Endothelial cell of umbilical vein (primary cell): ENCODE measurements at regions not wholly inside any gene's neighbourhood (a gene's known extent, or its start where the extent isn't known, plus 50 kb on each side); places are given as distances from the start of the nearest gene placed in this dataset.

Experiments used
- BruUV-seq: library from RNA; stranded (reverse); fragments of 400-500 nt; replicated peaks from 2 replicates; lab custom pipeline; 2021; lab: Mats Ljungman, UMichigan
- CTCF ChIA-PET: fragments of 300-600, 350-600 bp; sonication (Branson Sonifier 250); formaldehyde crosslinking; loops from one replicate; lab custom pipeline; 2021; ENCODE audit warnings: antibody characterized with exemption, inconsistent platforms; lab: Charles Lee
- POLR2A ChIA-PET: fragments of 300-600, 350-600 bp; sonication (Branson Sonifier 250); formaldehyde crosslinking; loops from one replicate; lab custom pipeline; 2021; ENCODE audit warnings: antibody characterized with exemption, inconsistent platforms; lab: Charles Lee
- DNase-seq: peaks from one replicate; pipeline ENCODE4 v3.0.0-alpha.2; 2011; ENCODE audit warnings: low read depth, low spot score
- FAIRE-seq: peaks from 2 replicates; lab custom pipeline; 2011; peaks lifted over from hg19 to GRCh38; lab: Jason Lieb, UNC
- H2AFZ ChIP-seq: 2 replicates; pipeline ENCODE4 v1.6.0; 2012; ENCODE audit warnings: low read depth, low read length, control low read depth, inconsistent platforms
- H3K27ac ChIP-seq: 2 replicates; pipeline ENCODE4 v1.5.1; 2011; ENCODE audit warnings: low read depth, mild to moderate bottlenecking, control low read depth, low read length, moderate library complexity; ENCODE audit not compliant: insufficient read depth
- H3K27me3 ChIP-seq, 2 experiments: 2 replicates each; pipeline versions ENCODE4 v1.6.0 to v1.6.1; 2011; ENCODE audit warnings: low read length in 2 of 2, mixed read lengths in 1 of 2; ENCODE audit not compliant: control insufficient read depth in 2 of 2, insufficient read depth in 2 of 2
- H3K36me3 ChIP-seq, 2 experiments: 2 replicates in 1 of 2; 3 replicates in 1 of 2; pipeline ENCODE4 v1.5.1; 2011; ENCODE audit warnings: low read length in 2 of 2, mild to moderate bottlenecking in 1 of 2, moderate library complexity in 1 of 2; ENCODE audit not compliant: control insufficient read depth in 2 of 2, insufficient read depth in 2 of 2; ENCODE audit errors: extremely low read depth in 1 of 2
- H3K4me1 ChIP-seq: 3 replicates; pipeline ENCODE4 v1.5.1; 2011; ENCODE audit warnings: mild to moderate bottlenecking, low read length; ENCODE audit not compliant: control insufficient read depth, insufficient read depth; ENCODE audit errors: extremely low read depth
- H3K4me2 ChIP-seq: 2 replicates; pipeline ENCODE4 v1.6.1; 2011; ENCODE audit warnings: low read length, control low read depth, mixed read lengths; ENCODE audit not compliant: insufficient read depth
- H3K4me3 ChIP-seq, 3 experiments: fragments of 200-600 bp in 1 of 3; sonication (generic), shearing (Covaris generic) in 1 of 3; replicated peaks in 1 of 3; 2 replicates each; pipeline ENCODE4 v1.5.1; 2011 to 2016; ENCODE audit warnings: control low read depth in 3 of 3, low read length in 3 of 3, mild to moderate bottlenecking in 2 of 3, inconsistent platforms in 1 of 3, low read depth in 1 of 3, moderate library complexity in 1 of 3; ENCODE audit not compliant: insufficient read depth in 1 of 3
- H3K79me2 ChIP-seq: 2 replicates; pipeline ENCODE4 v1.6.0; 2012; ENCODE audit warnings: low read length, inconsistent platforms; ENCODE audit not compliant: control insufficient read depth, insufficient read depth
- H3K9ac ChIP-seq: replicated peaks from 2 replicates; pipeline ENCODE3; 2011; ENCODE audit warnings: low read length, control low read depth; ENCODE audit not compliant: insufficient read depth; ENCODE audit errors: extremely low read depth
- H3K9me1 ChIP-seq: replicated peaks from 3 replicates; pipeline ENCODE4 v1.6.0; 2011; ENCODE audit warnings: mild to moderate bottlenecking, low read length; ENCODE audit not compliant: control insufficient read depth, insufficient read depth; ENCODE audit errors: extremely low read depth
- H3K9me3 ChIP-seq: replicated peaks from 2 replicates; pipeline ENCODE4 v1.5.1; 2012; ENCODE audit warnings: low read length, inconsistent platforms; ENCODE audit not compliant: control insufficient read depth, insufficient read depth
- H4K20me1 ChIP-seq: replicated peaks from 2 replicates; pipeline ENCODE3; 2011; ENCODE audit warnings: mild to moderate bottlenecking, low read length; ENCODE audit not compliant: control insufficient read depth, insufficient read depth; ENCODE audit errors: extremely low read depth
- CTCF ChIP-seq, 2 donors: IDR thresholded peaks; 1 replicate in 1 of 2; 2 replicates in 1 of 2; pipeline ENCODE4 v1.5.1; 2011; ENCODE audit warnings: low read length in 2 of 2, mild to moderate bottlenecking in 2 of 2, moderate library complexity in 2 of 2, control low read depth in 1 of 2, inconsistent platforms in 1 of 2, low read depth in 1 of 2; ENCODE audit not compliant: insufficient read depth in 1 of 2; ENCODE audit errors: extremely low read depth in 1 of 2
- EZH2 ChIP-seq: IDR thresholded peaks from 2 replicates; pipeline ENCODE4 v1.6.1; 2012; ENCODE audit warnings: borderline replicate concordance, low read depth, mild to moderate bottlenecking, moderate library complexity, low read length, inconsistent platforms; ENCODE audit not compliant: severe bottlenecking
- FOS ChIP-seq: IDR thresholded peaks from 2 replicates; pipeline ENCODE4 v1.6.1; 2011; ENCODE audit warnings: mild to moderate bottlenecking, low read length, moderate library complexity, borderline replicate concordance; ENCODE audit not compliant: insufficient read depth
- GATA2 ChIP-seq: IDR thresholded peaks from 2 replicates; pipeline ENCODE4 v1.7.0; 2011; ENCODE audit warnings: low read depth, mild to moderate bottlenecking, moderate library complexity, mixed read lengths, low read length; ENCODE audit not compliant: insufficient read length, insufficient read depth
- JUN ChIP-seq: IDR thresholded peaks from 2 replicates; pipeline ENCODE4 v1.6.1; 2011; ENCODE audit warnings: borderline replicate concordance, low read depth; ENCODE audit not compliant: insufficient read length, insufficient read depth
- MAX ChIP-seq: IDR thresholded peaks from 2 replicates; pipeline ENCODE4 v1.6.1; 2011; ENCODE audit not compliant: insufficient read depth, insufficient read length
- MYC ChIP-seq: IDR thresholded peaks from one replicate; pipeline ENCODE4 v1.6.1; 2011; ENCODE audit warnings: mild to moderate bottlenecking, low read depth, low read length
- POLR2A ChIP-seq: IDR thresholded peaks from 2 replicates; pipeline ENCODE4 v1.6.1; 2012; ENCODE audit warnings: low read depth, mild to moderate bottlenecking, control low read depth, low read length
- POLR2AphosphoS5 ChIP-seq: IDR thresholded peaks from 2 replicates; pipeline ENCODE4 v1.6.1; 2012; ENCODE audit warnings: low read depth, mild to moderate bottlenecking, control low read depth, low read length, moderate library complexity; ENCODE audit not compliant: insufficient read depth
- dilution Hi-C: fragments of 300-500 bp; cut with MboI; formaldehyde crosslinking; loops from one replicate; pipeline ENCODE4 v1.15.0; 2019; ENCODE audit warnings: low sequenced_read_pairs; ENCODE audit not compliant: extremely low pct_ligation_motif_present
- intact Hi-C: fragments of 100-400 bp; cut with micrococcal nuclease; formaldehyde crosslinking; loops from one replicate; pipeline ENCODE4 v1.10.0; 2022

- intact Hi-C loops = no loop called here
- Histone ChIP-seq H3K4me3 (no peak overlapping the region), H3K4me1 (no peaks in the 10 kb centered on the region), H3K36me3 (no peaks in the 10 kb centered on the region), H3K27me3 (peaks cover 0 to 11% of the 10 kb centered on the region in 2 experiments), H4K20me1 (no peaks in the 10 kb centered on the region), H3K9ac (no peak overlapping the region), H3K79me2 (no peaks in the 10 kb centered on the region), H3K9me3 (no peaks in the 10 kb centered on the region), H3K9me1 (no peaks in the 10 kb centered on the region), H3K27ac (no peak overlapping the region), H2AFZ (no peak overlapping the region), H3K4me2 (no peak overlapping the region)
- dilution Hi-C loops = no loop called here
- DNase-seq (no peak), FAIRE-seq (no peak)
- TF ChIP-seq JUN (no peak), POLR2AphosphoS5 (no peak), CTCF (IDR thresholded peaks at IDR 0.05; ENCODE audit: extremely low read depth in 1 of 2, insufficient read depth in 1 of 2, low read depth in 1 of 2, low read length in 2 of 2) (no peak), EZH2 (no peak), GATA2 (no peak), FOS (no peak), MAX (no peak), MYC (no peak), POLR2A (no peak)
- CTCF ChIA-PET = no interaction called here
- POLR2A ChIA-PET = no interaction called here
- no TSS peak for BruUV-seq
Observed at GRCh38 chr14:104378698-104379113, 200.9 kb upstream of the C14orf180 start.
